Hematopoietic multipotent progenitor cell treated with erythropoietin and hydrocortisone succinate and interleukin-3 and kit ligand, for 4 days (in vitro differentiated cells): ENCODE measurements at regions not wholly inside any gene's neighbourhood (a gene's known extent, or its start where the extent isn't known, plus 50 kb on each side); places are given as distances from the start of the nearest gene placed in this dataset.
"Not testable (repeated sequence)": the region's sequence is repeated elsewhere in the genome, so short reads cannot be mapped to it uniquely, and the experiment has no call there.

Experiments used
- DNase-seq: peaks from one replicate; pipeline ENCODE4 v3.0.0-alpha.2; 2015

DNA sequence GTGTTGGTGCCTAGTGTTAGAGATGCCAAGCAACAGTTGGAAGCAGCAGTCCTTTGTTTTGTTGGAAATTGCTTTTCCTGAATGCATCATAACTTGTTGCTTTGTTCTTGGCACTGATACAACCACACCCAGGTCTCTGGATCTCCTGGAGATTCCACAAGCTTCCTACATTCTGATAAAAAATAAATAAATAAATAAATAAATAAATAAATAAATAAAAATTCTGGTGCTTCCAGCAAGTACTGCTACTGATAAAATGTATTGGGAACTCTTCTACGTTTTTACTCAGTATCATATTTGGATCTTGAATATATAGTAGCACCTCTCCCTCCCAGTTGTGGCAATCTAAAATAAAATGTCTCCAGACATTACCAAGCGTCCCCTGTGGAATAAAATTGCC, 62.7 kb upstream of the GRID2 start:
- DNase-seq = no peak

DNA sequence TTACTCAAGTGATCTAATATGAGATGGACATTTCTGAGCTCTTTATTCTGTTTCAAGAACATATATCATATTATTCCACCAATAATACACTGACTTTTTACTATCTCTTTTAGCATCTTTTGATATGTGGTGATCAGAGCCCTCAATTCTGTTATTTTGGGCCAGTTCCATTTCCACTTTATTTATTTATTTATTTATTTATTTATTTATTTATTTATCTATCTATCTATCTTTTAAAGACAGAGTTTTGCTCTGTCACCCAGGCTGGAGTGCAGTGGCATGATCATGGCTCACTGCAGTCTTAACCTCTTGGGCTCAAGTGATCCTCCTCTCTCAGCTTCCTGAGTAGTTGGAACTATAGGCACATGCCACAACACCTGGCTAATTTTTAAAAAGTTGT, 57.4 kb upstream of the GRID2 start:
- no peak for DNase-seq

DNA sequence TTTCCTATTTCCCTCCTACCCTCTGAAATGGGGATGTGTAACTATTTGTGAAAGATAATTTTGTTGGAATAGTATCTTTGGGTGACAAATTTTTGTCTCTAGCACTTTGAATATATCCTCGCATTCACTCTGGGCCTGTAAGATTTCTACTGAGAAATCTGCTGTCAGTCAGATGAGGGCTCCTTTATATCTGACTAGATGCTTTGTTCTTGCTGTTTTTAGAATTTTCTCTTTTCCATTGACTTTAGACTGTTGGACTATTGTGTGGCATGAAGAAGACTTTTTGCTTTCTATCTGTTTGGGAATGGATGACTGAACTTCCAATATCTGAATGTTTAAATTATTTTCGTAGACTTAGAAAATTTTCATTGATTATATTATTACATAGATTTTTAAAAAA, 54.2 kb upstream of the GRID2 start:
- DNase-seq = no peak

DNA sequence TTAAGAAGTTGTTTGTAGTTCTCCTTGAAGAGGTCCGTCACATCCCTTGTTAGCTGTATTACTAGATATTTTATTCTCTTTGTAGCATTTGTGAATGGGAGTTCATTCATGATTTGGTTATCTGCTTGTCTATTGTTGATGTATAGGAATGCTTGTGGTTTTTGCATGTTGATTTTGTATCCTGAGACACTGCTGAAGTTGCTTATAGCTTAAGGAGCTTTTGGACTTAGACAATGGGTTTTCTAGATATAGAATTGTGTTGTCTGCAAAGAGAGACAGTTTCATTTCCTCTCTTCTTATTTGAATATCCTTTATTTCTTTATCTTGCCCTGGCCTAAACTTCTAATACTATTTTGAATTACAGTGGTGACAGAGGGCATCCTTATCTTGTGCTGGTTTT, 52.1 kb upstream of the GRID2 start:
- no peak for DNase-seq

DNA sequence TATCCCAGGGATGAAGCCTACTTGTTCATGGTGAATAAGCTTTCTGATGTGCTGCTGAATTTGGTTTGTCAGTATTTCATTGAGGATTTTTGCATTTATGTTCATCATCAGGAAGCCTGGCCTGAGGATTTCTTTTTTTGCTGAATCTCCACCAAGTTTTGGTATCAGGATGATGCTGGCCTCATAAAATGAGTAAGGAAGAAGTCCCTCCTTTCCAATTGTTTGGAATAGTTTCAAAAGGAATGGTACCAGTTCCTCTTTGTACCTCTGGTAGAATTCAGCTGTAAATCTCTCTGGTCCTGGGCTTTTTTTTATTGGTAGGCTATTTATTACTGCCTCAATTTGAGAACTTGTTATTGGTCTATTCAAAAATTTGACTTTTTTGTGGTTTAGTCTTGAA, 51.4 kb upstream of the GRID2 start:
- not testable (repeated sequence) for DNase-seq

DNA sequence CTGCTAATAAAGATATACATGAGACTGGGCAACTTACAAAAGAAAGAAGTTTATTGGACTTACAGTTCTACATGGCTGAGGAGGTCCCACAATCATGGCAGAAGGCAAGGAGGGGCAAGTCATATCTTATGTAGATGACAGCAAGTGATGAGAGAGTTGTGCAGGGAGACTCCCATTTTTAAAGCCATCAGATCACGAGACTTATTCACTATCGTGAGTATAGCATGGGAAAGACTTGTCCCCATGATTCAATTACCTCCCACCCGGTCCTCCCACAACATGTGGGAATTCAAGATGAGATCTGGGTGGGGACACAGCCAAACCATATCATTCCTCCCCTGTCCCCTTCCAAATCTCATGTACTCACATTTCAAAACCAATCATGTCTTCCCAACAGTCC, 50.9 kb upstream of the GRID2 start:
- no peak for DNase-seq

DNA sequence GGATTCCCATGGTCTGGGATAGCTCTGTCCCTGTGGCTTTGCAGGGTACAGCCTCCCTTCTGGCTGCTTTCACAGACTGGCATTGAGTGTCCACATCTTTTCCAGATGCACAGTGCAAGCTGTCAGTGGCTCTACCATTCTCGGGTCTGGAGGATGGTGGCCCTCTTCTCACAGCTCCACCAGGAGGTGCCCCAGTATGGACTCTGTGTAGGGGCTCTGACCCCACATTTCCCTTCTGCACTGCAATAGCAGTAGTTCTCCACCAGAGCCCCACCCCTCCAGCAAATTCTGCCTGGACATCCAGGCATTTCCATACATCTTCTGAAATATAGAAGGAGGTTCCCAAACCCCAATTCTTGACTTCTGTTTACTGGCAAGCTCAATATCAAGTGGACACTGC, 50.2 kb upstream of the GRID2 start:
- DNase-seq = no peak
